ENCODE measurements at regions not wholly inside any gene's neighbourhood (a gene's known extent, or its start where the extent isn't known, plus 50 kb on each side); places are given as distances from the start of the nearest gene placed in this dataset.
"Not testable (repeated sequence)": the region's sequence is repeated elsewhere in the genome, so short reads cannot be mapped to it uniquely, and the experiment has no call there.

GRCh38 chr6:85286507-85286906 lies 163.4 kb upstream of the NT5E start:
- DNase-seq (ENCODE audit: low read depth in 1 of 2, low spot score in 1 of 2) = not testable (repeated sequence)

GRCh38 chr6:85285934-85286333 lies 163.9 kb upstream of the NT5E start:
- DNase-seq (ENCODE audit: low read depth in 1 of 2, low spot score in 1 of 2) = no peak

- no peak for DNase-seq (ENCODE audit: low read depth in 1 of 2, low spot score in 1 of 2)
Observed at GRCh38 chr6:85285114-85285513, 164.8 kb upstream of the NT5E start.

GRCh38 chr6:85283436-85283835 lies 166.4 kb upstream of the NT5E start:
- no peak for DNase-seq (ENCODE audit: low read depth in 1 of 2, low spot score in 1 of 2)

- DNase-seq (ENCODE audit: low read depth in 1 of 2, low spot score in 1 of 2) = no peak
Observed at GRCh38 chr6:85278466-85279035, 171.3 kb upstream of the NT5E start.

- DNase-seq (ENCODE audit: low read depth in 1 of 2, low spot score in 1 of 2) = not testable (repeated sequence)
Observed at GRCh38 chr6:85276026-85276425, 173.9 kb upstream of the NT5E start.

- DNase-seq (ENCODE audit: low read depth in 1 of 2, low spot score in 1 of 2) = no peak
Observed at GRCh38 chr6:85275338-85275985, 174.4 kb upstream of the NT5E start.

GRCh38 chr6:85273870-85274269 lies 176.0 kb upstream of the NT5E start:
- no peak for DNase-seq (ENCODE audit: low read depth in 1 of 2, low spot score in 1 of 2)

- DNase-seq (ENCODE audit: low read depth in 1 of 2, low spot score in 1 of 2) = no peak
Observed at GRCh38 chr6:85273046-85273445, 176.8 kb upstream of the NT5E start.

- DNase-seq (ENCODE audit: low read depth in 1 of 2, low spot score in 1 of 2) = no peak
Observed at GRCh38 chr6:85272592-85272991, 177.3 kb upstream of the NT5E start.

GRCh38 chr6:85262621-85263020 lies 187.3 kb upstream of the NT5E start:
- DNase-seq (ENCODE audit: low read depth in 1 of 2, low spot score in 1 of 2) = no peak

GRCh38 chr6:85261271-85261670 lies 188.6 kb upstream of the NT5E start:
- no peak for DNase-seq (ENCODE audit: low read depth in 1 of 2, low spot score in 1 of 2)

- no peak for DNase-seq (ENCODE audit: low read depth in 1 of 2, low spot score in 1 of 2)
Observed at GRCh38 chr6:85255661-85256060, 194.2 kb upstream of the NT5E start.

- DNase-seq (ENCODE audit: low read depth in 1 of 2, low spot score in 1 of 2) = no peak
Observed at GRCh38 chr6:85252552-85252951, 197.3 kb upstream of the NT5E start.

GRCh38 chr6:85252085-85252484 lies 197.8 kb upstream of the NT5E start:
- no peak for DNase-seq (ENCODE audit: low read depth in 1 of 2, low spot score in 1 of 2)

- DNase-seq (ENCODE audit: low read depth in 1 of 2, low spot score in 1 of 2) = no peak
Observed at GRCh38 chr6:85251300-85251699, 198.6 kb upstream of the NT5E start.

GRCh38 chr6:85250586-85251220 lies 199.2 kb upstream of the NT5E start:
- no peak for DNase-seq (ENCODE audit: low read depth in 1 of 2, low spot score in 1 of 2)

- DNase-seq (ENCODE audit: low read depth in 1 of 2, low spot score in 1 of 2) = no peak
Observed at GRCh38 chr6:85245004-85245403, 204.9 kb upstream of the NT5E start.

- DNase-seq (ENCODE audit: low read depth in 1 of 2, low spot score in 1 of 2) = no peak
Observed at GRCh38 chr6:85241498-85242052, 208.3 kb upstream of the NT5E start.

GRCh38 chr6:85240787-85241385 lies 209.0 kb upstream of the NT5E start:
- DNase-seq (ENCODE audit: low read depth in 1 of 2, low spot score in 1 of 2) = no peak

GRCh38 chr6:85237478-85237877 lies 212.4 kb upstream of the NT5E start:
- DNase-seq (ENCODE audit: low read depth in 1 of 2, low spot score in 1 of 2) = no peak

- no peak for DNase-seq (ENCODE audit: low read depth in 1 of 2, low spot score in 1 of 2)
Observed at GRCh38 chr6:85236636-85237035, 213.2 kb upstream of the NT5E start.

All from activated T-helper 1 cell treated with anti-CD3 and anti-CD28 coated beads, Interleukin-2, amount 50 U/mL, for 16 hours (primary cell).